Smooth muscle cell (in vitro differentiated cells): ENCODE measurements at regions not wholly inside any gene's neighbourhood (a gene's known extent, or its start where the extent isn't known, plus 50 kb on each side); places are given as distances from the start of the nearest gene placed in this dataset.

Source experiments
- DNase-seq: peaks from one replicate; lab custom pipeline; 2025; ENCODE audit not compliant: unreplicated experiment; lab: John Stamatoyannopoulos, UW
- H2AFZ ChIP-seq: fragments of 200-600 bp; sonication (generic); 2 replicates; pipeline ENCODE4 v1.6.0; 2016; ENCODE audit warnings: antibody characterized with exemption, low read depth, mild to moderate bottlenecking
- H3F3A ChIP-seq: fragments of 200-600 bp; sonication (generic); 2 replicates; pipeline ENCODE4 v1.6.0; 2017; ENCODE audit warnings: antibody characterized with exemption, low read depth
- H3K27ac ChIP-seq: fragments of 200-600 bp; sonication (generic); 2 replicates; pipeline ENCODE4 v1.5.1; 2016; ENCODE audit warnings: low read depth, mild to moderate bottlenecking
- H3K27me3 ChIP-seq: fragments of 200-600 bp; sonication (generic); 2 replicates; pipeline ENCODE4 v1.6.1; 2016; ENCODE audit warnings: low read depth, mild to moderate bottlenecking
- H3K36me3 ChIP-seq: fragments of 200-600 bp; sonication (generic); 2 replicates; pipeline ENCODE4 v1.5.1; 2016; ENCODE audit warnings: low read depth
- H3K4me1 ChIP-seq: fragments of 200-600 bp; sonication (generic); 2 replicates; pipeline ENCODE4 v1.5.1; 2016; ENCODE audit warnings: low read depth
- H3K4me2 ChIP-seq: fragments of 200-600 bp; sonication (generic); 2 replicates; pipeline ENCODE4 v1.6.0; 2016; ENCODE audit warnings: mild to moderate bottlenecking
- H3K4me3 ChIP-seq: fragments of 200-600 bp; sonication (generic); 2 replicates; pipeline ENCODE4 v1.5.1; 2016; ENCODE audit warnings: mild to moderate bottlenecking
- H3K79me2 ChIP-seq: fragments of 200-600 bp; sonication (generic); 2 replicates; pipeline ENCODE4 v1.6.0; 2016; ENCODE audit warnings: low read depth, mild to moderate bottlenecking
- H3K9ac ChIP-seq: fragments of 200-600 bp; sonication (generic); 2 replicates; pipeline ENCODE4 v1.6.0; 2016; ENCODE audit warnings: low read depth
- H3K9me3 ChIP-seq: fragments of 200-600 bp; sonication (generic); replicated peaks from 2 replicates; pipeline ENCODE4 v1.5.1; 2016; ENCODE audit warnings: low read depth
- H4K20me1 ChIP-seq: fragments of 200-600 bp; sonication (generic); 2 replicates; pipeline ENCODE4 v1.6.0; 2016; ENCODE audit warnings: low read depth
- WGBS: methylation state at CpG from one replicate; pipeline ENCODE4 v1.1.7; 2016; ENCODE audit warnings: low lambda C conversion rate; 5-methylcytosine and 5-hydroxymethylcytosine counted together
- TF ChIP-seq, protein P1 (sequence below): fragments of 200-600 bp; sonication (generic); IDR thresholded peaks from 2 replicates; pipeline ENCODE4 v1.5.1; 2017; ENCODE audit warnings: borderline replicate concordance, mild to moderate bottlenecking, antibody characterized with exemption; ENCODE audit not compliant: insufficient read depth, poor library complexity, severe bottlenecking

DNA sequence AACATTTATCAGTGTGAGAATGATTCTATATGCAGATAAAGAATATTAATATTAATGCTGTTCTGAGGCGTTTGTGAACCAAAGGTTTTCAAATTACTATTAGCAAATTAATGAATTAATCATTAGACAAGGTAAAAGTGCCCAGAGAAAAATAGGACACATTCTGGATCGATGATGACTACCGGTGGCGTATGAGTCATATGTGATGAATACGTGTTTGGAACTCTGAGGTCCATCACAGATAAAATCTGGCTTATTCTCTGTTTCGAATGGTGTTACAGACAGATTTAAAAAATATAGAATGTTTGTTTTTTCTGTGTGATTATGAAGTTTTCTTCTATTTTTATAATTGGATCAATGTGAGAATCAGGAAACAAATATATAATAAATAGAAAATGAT is 79.2 kb upstream of the RTL1 start:
- Histone ChIP-seq H3F3A (no peaks in the 10 kb centered on the region), H3K36me3 (no peaks in the 10 kb centered on the region), H3K79me2 (no peaks in the 10 kb centered on the region), H2AFZ (no peak overlapping the region), H3K4me2 (peak overlapping the region; percentile 81), H3K27me3 (no peaks in the 10 kb centered on the region), H3K4me1 (peaks cover 13% of the 10 kb centered on the region), H3K9me3 (no peaks in the 10 kb centered on the region), H4K20me1 (no peaks in the 10 kb centered on the region), H3K27ac (peak overlapping the region; percentile 98), H3K4me3 (no peak overlapping the region), H3K9ac (peak overlapping the region; percentile 93)
- WGBS: 37% methylated on average over 6 of the region's 6 CpGs
- DNase-seq: no peak
- TF ChIP-seq, protein P1, sequence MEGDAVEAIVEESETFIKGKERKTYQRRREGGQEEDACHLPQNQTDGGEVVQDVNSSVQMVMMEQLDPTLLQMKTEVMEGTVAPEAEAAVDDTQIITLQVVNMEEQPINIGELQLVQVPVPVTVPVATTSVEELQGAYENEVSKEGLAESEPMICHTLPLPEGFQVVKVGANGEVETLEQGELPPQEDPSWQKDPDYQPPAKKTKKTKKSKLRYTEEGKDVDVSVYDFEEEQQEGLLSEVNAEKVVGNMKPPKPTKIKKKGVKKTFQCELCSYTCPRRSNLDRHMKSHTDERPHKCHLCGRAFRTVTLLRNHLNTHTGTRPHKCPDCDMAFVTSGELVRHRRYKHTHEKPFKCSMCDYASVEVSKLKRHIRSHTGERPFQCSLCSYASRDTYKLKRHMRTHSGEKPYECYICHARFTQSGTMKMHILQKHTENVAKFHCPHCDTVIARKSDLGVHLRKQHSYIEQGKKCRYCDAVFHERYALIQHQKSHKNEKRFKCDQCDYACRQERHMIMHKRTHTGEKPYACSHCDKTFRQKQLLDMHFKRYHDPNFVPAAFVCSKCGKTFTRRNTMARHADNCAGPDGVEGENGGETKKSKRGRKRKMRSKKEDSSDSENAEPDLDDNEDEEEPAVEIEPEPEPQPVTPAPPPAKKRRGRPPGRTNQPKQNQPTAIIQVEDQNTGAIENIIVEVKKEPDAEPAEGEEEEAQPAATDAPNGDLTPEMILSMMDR: no peak

DNA sequence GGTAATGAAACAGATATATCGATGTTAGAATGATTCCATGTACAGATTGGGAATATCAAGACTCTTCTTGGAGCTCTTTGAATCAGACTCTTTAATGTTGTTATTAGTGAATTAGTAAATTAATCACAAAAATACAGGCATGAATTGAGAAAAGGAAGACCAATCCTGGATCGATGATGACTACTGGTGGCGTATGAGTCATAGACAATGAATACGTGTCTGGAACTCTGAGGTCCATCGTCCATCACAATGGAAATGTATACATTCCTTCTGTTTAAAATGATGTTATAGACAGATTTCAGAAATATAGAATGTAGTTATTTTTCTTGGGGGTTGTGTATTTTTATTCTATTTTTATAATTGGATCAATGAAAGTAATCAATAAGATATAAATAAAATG is 80.2 kb upstream of the RTL1 start:
- H4K20me1 ChIP-seq: no peaks in the 10 kb centered on the region
- H3K4me2 ChIP-seq: peak overlapping the region; percentile 81
- 73% methylated on average over 5 of the region's 5 CpGs for WGBS
- H3K4me1 ChIP-seq: peaks cover 13% of the 10 kb centered on the region
- peak overlapping the region; percentile 98 for H3K27ac ChIP-seq
- TF ChIP-seq, protein P1: no peak
- H3K27me3 ChIP-seq: no peaks in the 10 kb centered on the region
- no peaks in the 10 kb centered on the region for H3K36me3 ChIP-seq
- DNase-seq: no peak
- peak overlapping the region; percentile 1 for H3K9ac ChIP-seq
- no peak overlapping the region for H2AFZ ChIP-seq
- H3F3A ChIP-seq: peaks cover 2% of the 10 kb centered on the region
- no peak overlapping the region for H3K4me3 ChIP-seq
- no peaks in the 10 kb centered on the region for H3K79me2 ChIP-seq
- no peaks in the 10 kb centered on the region for H3K9me3 ChIP-seq

DNA sequence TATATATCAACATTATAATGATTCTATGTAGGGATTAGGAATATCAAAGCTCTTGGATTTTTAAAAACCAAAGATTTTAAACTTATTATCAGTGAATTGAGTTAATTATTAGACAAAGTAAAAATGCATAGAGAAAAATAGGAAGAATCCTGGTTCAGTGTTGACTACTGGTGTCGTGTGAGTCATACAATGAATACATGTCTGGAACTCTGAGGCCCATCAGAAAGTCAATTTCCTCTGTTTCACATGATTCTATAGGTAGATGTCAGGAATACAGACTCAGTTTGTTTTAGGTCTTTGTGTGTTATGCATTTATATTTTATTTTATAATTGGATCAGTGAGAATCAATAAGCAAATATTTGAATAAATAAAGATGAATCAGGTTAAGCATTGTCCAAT is 84.5 kb upstream of the RTL1 start:
- Histone ChIP-seq H3K36me3 (no peaks in the 10 kb centered on the region), H2AFZ (no peak overlapping the region), H4K20me1 (no peaks in the 10 kb centered on the region), H3K9ac (peak overlapping the region; percentile 63), H3K4me2 (peak overlapping the region; percentile 19), H3F3A (peaks cover 5% of the 10 kb centered on the region), H3K9me3 (no peaks in the 10 kb centered on the region), H3K27ac (peak overlapping the region; percentile 95), H3K4me1 (no peaks in the 10 kb centered on the region), H3K4me3 (no peak overlapping the region), H3K27me3 (no peaks in the 10 kb centered on the region), H3K79me2 (no peaks in the 10 kb centered on the region)
- WGBS: 57% methylated on average over 1 of the region's 1 CpG
- DNase-seq: no peak
- TF ChIP-seq, protein P1: no peak

DNA sequence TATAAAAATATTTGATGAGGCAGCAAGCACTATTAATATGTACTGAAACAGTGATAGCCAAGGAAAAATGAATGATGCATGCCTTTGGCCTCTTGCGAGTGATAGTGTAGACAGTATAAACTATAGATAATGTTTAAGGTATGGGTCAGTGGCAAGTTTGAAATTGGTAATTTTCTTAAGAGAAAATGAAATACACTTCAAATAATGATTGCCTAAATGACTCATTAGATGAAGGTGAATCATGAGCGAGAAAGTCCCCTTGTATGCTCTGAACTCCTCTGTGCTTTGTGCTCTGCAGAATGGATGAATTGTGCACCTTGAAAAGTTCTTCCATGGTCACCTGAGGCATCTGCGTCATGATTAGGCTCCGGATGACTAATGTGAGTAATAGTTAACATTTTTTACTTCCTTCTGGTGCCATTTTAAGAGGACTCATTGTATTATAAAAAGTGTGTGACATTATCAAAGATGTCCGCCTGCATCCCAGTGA is 84.9 kb upstream of the RTL1 start:
- H3K36me3 ChIP-seq: no peaks in the 10 kb centered on the region
- no peak overlapping the region for H3K4me3 ChIP-seq
- TF ChIP-seq, protein P1: no peak
- DNase-seq: no peak
- peak overlapping the region; percentile 63 for H3K9ac ChIP-seq
- H3K27me3 ChIP-seq: no peaks in the 10 kb centered on the region
- H4K20me1 ChIP-seq: no peaks in the 10 kb centered on the region
- no peaks in the 10 kb centered on the region for H3K79me2 ChIP-seq
- H3K4me2 ChIP-seq: peak overlapping the region; percentile 19
- H3K9me3 ChIP-seq: no peaks in the 10 kb centered on the region
- H3K4me1 ChIP-seq: no peaks in the 10 kb centered on the region
- H3K27ac ChIP-seq: peak overlapping the region; percentile 95
- peaks cover 5% of the 10 kb centered on the region for H3F3A ChIP-seq
- no peak overlapping the region for H2AFZ ChIP-seq
- WGBS: 67% methylated on average over 5 of the region's 5 CpGs
